ENCODE measurements at regions not wholly inside any gene's neighbourhood (a gene's known extent, or its start where the extent isn't known, plus 50 kb on each side); places are given as distances from the start of the nearest gene placed in this dataset.

DNA sequence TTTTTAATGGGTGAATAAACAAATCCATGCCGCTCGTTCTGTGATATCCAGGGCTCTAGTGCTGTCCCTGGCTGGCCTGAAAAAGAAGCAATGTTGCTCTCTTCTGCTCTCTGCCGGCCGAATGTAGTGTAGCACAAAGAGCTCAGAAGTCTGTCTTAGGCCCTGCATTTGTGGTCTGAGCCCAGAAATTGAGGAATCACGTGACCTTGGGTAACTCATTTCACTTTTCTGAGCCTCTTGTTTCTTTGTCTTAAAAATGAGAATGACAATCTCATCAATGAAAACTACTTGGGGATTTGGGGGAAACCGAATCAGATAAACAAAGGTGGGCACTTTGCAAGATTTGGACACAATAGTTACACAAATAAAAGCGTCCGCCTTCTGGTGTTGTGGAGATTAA, 381.6 kb upstream of the ASIC2 start:
- TF ChIP-seq, protein P1, sequence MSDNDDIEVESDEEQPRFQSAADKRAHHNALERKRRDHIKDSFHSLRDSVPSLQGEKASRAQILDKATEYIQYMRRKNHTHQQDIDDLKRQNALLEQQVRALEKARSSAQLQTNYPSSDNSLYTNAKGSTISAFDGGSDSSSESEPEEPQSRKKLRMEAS (IDR thresholded peaks at IDR 0.05): no peak
- TF ChIP-seq CTCF (CRISPR knock-in tag; IDR thresholded peaks at IDR 0.05): peak; percentile 72
- no peak for TF ChIP-seq ZNF737 (CRISPR knock-in tag; IDR thresholded peaks at IDR 0.05; ENCODE audit: borderline replicate concordance)
- no peak for TF ChIP-seq ARNT (IDR thresholded peaks at IDR 0.05)
- no peak for TF ChIP-seq HOXD1 (CRISPR knock-in tag; IDR thresholded peaks at IDR 0.05)
- no peak for TF ChIP-seq TBL1XR1 (IDR thresholded peaks at IDR 0.05; ENCODE audit: borderline replicate concordance, low read length, partially characterized antibody)
- no peak for TF ChIP-seq POLR2AphosphoS5 (IDR thresholded peaks at IDR 0.05; ENCODE audit: low read depth, low read length)
- TF ChIP-seq RXRA (CRISPR knock-in tag; IDR thresholded peaks at IDR 0.05): no peak

Measured in HepG2 (cell line).